HG03469 (cell line): ENCODE measurements at regions not wholly inside any gene's neighbourhood (a gene's known extent, or its start where the extent isn't known, plus 50 kb on each side); places are given as distances from the start of the nearest gene placed in this dataset.

Experiments used
- ATAC-seq: cut with Tn5 transposase; IDR thresholded peaks from one replicate; pipeline ENCODE4 v1.9.1; 2021; ENCODE audit warnings: mild to moderate bottlenecking, moderate library complexity, moderate number of reproducible peaks; ENCODE audit not compliant: unreplicated experiment

- ATAC-seq = no peak
These were observed 401.6 kb downstream of the GPD2 start for GRCh38 chr2:156837635-156838370.

- peak; percentile 63 for ATAC-seq
These were observed 405.1 kb downstream of the GPD2 start for GRCh38 chr2:156841321-156841720.

- ATAC-seq = no peak
These were observed 409.8 kb downstream of the GPD2 start for GRCh38 chr2:156845806-156846558.

GRCh38 chr2:156852210-156852609 lies 405.3 kb upstream of the GALNT5 start:
- ATAC-seq = no peak

- no peak for ATAC-seq
These were observed 404.8 kb upstream of the GALNT5 start for GRCh38 chr2:156852681-156853080.

- ATAC-seq = no peak
These were observed 393.2 kb upstream of the GALNT5 start for GRCh38 chr2:156864325-156864724.

GRCh38 chr2:156864753-156865152 lies 392.8 kb upstream of the GALNT5 start:
- no peak for ATAC-seq

- ATAC-seq = no peak
These were observed 390.3 kb upstream of the GALNT5 start for GRCh38 chr2:156867201-156867600.

GRCh38 chr2:156874707-156875106 lies 382.8 kb upstream of the GALNT5 start:
- no peak for ATAC-seq

- ATAC-seq = no peak
These were observed 373.7 kb upstream of the GALNT5 start for GRCh38 chr2:156883804-156884203.

- no peak for ATAC-seq
These were observed 373.3 kb upstream of the GALNT5 start for GRCh38 chr2:156884216-156884615.

- ATAC-seq = no peak
These were observed 366.9 kb upstream of the GALNT5 start for GRCh38 chr2:156890529-156891148.

- no peak for ATAC-seq
These were observed 365.9 kb upstream of the GALNT5 start for GRCh38 chr2:156891609-156892008.

- peak; percentile 38 for ATAC-seq
These were observed 364.8 kb upstream of the GALNT5 start for GRCh38 chr2:156892467-156893281.

GRCh38 chr2:156896294-156896693 lies 361.2 kb upstream of the GALNT5 start:
- ATAC-seq = peak; percentile 92

GRCh38 chr2:156897548-156897947 lies 360.0 kb upstream of the GALNT5 start:
- no peak for ATAC-seq

- no peak for ATAC-seq
These were observed 356.0 kb upstream of the GALNT5 start for GRCh38 chr2:156901373-156902031.

- ATAC-seq = no peak
These were observed 354.2 kb upstream of the GALNT5 start for GRCh38 chr2:156903335-156903734.

GRCh38 chr2:156907806-156908205 lies 349.7 kb upstream of the GALNT5 start:
- peak; percentile 41 for ATAC-seq

GRCh38 chr2:156908825-156909224 lies 348.7 kb upstream of the GALNT5 start:
- peak; percentile 79 for ATAC-seq
